ENCODE measurements at regions not wholly inside any gene's neighbourhood (a gene's known extent, or its start where the extent isn't known, plus 50 kb on each side); places are given as distances from the start of the nearest gene placed in this dataset.
A peak's percentile ranks its signal among the peaks of the same experiment; 100 is the strongest.

GRCh38 chr4:20598626-20599025 lies 101.6 kb upstream of the PACRGL start:
- no peak for DNase-seq (ENCODE audit: low read depth)

- peak; percentile 59 for DNase-seq (ENCODE audit: low read depth)
Measured at GRCh38 chr4:20603671-20604313, 96.5 kb upstream of the PACRGL start.

- no peak for DNase-seq (ENCODE audit: low read depth)
Measured at GRCh38 chr4:20612313-20612712, 87.9 kb upstream of the PACRGL start.

- no peak for DNase-seq (ENCODE audit: low read depth)
Measured at GRCh38 chr4:20614816-20615215, 85.4 kb upstream of the PACRGL start.

GRCh38 chr4:20615486-20616260 lies 84.6 kb upstream of the PACRGL start:
- DNase-seq (ENCODE audit: low read depth) = no peak

GRCh38 chr4:20616313-20616712 lies 83.9 kb upstream of the PACRGL start:
- no peak for DNase-seq (ENCODE audit: low read depth)

GRCh38 chr4:20616848-20617247 lies 83.4 kb upstream of the PACRGL start:
- DNase-seq (ENCODE audit: low read depth) = no peak

GRCh38 chr4:20617678-20618396 lies 82.4 kb upstream of the PACRGL start:
- DNase-seq (ENCODE audit: low read depth) = no peak

GRCh38 chr4:20618731-20619130 lies 81.5 kb upstream of the PACRGL start:
- no peak for DNase-seq (ENCODE audit: low read depth)

GRCh38 chr4:20621476-20621875 lies 78.8 kb upstream of the PACRGL start:
- no peak for DNase-seq (ENCODE audit: low read depth)

- no peak for DNase-seq (ENCODE audit: low read depth)
Measured at GRCh38 chr4:20622701-20623100, 77.6 kb upstream of the PACRGL start.

- no peak for DNase-seq (ENCODE audit: low read depth)
Measured at GRCh38 chr4:20623939-20624338, 76.3 kb upstream of the PACRGL start.

- no peak for DNase-seq (ENCODE audit: low read depth)
Measured at GRCh38 chr4:20624793-20625374, 75.4 kb upstream of the PACRGL start.

- no peak for DNase-seq (ENCODE audit: low read depth)
Measured at GRCh38 chr4:20625426-20625825, 74.8 kb upstream of the PACRGL start.

- no peak for DNase-seq (ENCODE audit: low read depth)
Measured at GRCh38 chr4:20626326-20627005, 73.8 kb upstream of the PACRGL start.

- DNase-seq (ENCODE audit: low read depth) = no peak
Measured at GRCh38 chr4:20627866-20628265, 72.4 kb upstream of the PACRGL start.

GRCh38 chr4:20629186-20630106 lies 70.8 kb upstream of the PACRGL start:
- DNase-seq (ENCODE audit: low read depth) = no peak

- no peak for DNase-seq (ENCODE audit: low read depth)
Measured at GRCh38 chr4:20638825-20639224, 61.4 kb upstream of the PACRGL start.

- DNase-seq (ENCODE audit: low read depth) = no peak
Measured at GRCh38 chr4:20639346-20639745, 60.9 kb upstream of the PACRGL start.

- no peak for DNase-seq (ENCODE audit: low read depth)
Measured at GRCh38 chr4:20640989-20641388, 59.3 kb upstream of the PACRGL start.

GRCh38 chr4:20641976-20642375 lies 58.3 kb upstream of the PACRGL start:
- no peak for DNase-seq (ENCODE audit: low read depth)
